Testis (tissue), 2 donors: ENCODE measurements at regions not wholly inside any gene's neighbourhood (a gene's known extent, or its start where the extent isn't known, plus 50 kb on each side); places are given as distances from the start of the nearest gene placed in this dataset.

ENCODE experiments used
- CTCF ChIP-seq, 3 experiments: fragments of 450-650 bp in 2 of 3; fragments of 200-600 bp in 1 of 3; sonication (generic) in 1 of 3; IDR thresholded peaks; one replicate each; pipeline ENCODE4 v1.5.1; 2016 to 2019; ENCODE audit warnings: antibody characterized with exemption in 3 of 3, mild to moderate bottlenecking in 2 of 3, moderate library complexity in 1 of 3
- POLR2A ChIP-seq: fragments of 450-650 bp; IDR thresholded peaks from one replicate; pipeline ENCODE4 v1.6.1; 2017; ENCODE audit warnings: antibody characterized with exemption, mild to moderate bottlenecking, moderate library complexity

- TF ChIP-seq CTCF (IDR thresholded peaks at IDR 0.05): no peak
- TF ChIP-seq POLR2A: no peak
These were observed 160.5 kb upstream of the C2CD4B start for GRCh38 chr15:62325597-62325996.
